NCI-H460 (cell line): ENCODE measurements at regions not wholly inside any gene's neighbourhood (a gene's known extent, or its start where the extent isn't known, plus 50 kb on each side); places are given as distances from the start of the nearest gene placed in this dataset.

Experiments
- DNase-seq: peaks from one replicate; pipeline ENCODE4 v3.0.0-alpha.2; 2016; ENCODE audit warnings: low read depth; ENCODE audit errors: extremely low read depth

DNA sequence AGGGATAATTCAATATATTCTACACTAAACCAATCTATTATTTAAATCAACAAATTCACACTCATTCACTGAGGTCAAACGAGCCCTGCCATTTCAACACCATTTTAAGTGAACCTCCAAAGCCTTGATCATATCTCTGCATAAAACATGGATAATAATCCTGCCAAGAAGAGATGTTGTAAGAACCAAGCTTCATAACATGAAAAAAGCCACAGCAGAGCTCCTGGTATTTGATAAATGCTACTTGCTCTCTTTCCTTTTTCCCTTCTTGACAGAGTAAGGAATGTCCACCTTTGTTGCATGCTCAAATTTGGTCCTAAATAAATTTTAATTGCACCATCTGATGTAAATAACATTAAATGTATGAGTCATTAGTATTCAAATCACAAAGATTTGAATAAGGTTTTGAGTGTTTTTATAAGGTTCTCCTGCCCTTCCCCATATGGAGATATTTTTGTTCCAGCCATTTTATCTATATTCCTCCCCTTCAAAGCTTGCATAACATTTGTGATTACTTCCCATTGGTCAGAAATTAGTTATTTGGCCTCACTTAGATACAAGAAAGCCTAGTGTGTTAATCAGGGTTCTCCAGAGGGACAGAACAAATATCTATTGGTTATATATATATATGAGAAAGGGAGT is 318.8 kb downstream of the RND3 start:
- DNase-seq, result no peak

DNA sequence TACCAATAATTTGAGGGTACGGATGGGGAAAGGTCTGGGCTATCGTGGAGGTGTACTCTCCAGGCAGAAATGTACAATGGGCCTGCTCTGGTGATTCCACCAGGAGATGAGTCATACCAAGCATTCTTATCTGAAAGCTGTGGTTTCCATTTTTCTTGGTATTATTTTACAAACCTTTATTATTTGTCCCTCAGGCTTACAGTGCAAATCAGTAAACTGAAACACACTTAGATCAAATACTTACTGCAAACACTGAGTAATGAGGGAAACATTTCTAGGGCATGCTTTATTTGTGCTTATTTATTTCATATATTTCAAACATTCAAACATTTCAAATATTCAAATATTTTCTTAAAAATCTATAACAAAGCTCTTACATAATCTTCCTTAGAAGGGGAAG is 319.8 kb downstream of the RND3 start:
- no peak for DNase-seq

DNA sequence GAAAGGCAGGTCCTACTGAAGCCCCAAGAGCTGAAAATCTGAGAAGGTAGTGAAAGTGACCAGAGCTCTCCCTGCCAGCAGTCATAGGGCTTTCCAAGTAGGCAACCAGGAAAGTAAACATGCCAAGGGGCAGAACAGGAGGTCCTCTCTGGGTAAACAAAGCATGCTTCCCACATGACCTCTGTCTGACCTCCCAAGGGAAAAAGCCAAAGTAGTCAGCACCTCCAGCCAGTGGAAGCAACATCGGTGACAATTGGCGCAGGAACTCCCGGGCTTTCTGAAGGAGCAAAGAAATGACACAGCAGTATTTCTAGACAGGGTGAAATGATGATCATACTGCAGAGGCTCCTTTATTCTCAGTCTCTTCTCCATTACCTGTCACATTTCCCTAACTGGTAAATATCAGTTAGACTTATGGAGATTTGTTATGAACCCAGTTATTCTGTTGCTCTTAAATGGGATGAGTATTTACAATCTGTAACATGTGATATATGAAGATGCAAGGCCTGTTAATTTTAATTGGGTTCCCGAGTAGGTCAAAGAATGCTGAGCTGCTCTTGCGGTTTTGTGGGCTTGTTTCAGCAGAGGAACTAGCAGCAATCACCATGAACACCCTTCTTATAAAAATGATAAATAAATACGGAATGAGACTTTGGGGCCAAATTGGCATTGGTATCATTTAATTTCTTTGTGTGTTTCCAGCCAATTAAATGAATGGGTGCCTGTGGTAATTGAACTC is 321.0 kb downstream of the RND3 start:
- DNase-seq, result peak; percentile 88

DNA sequence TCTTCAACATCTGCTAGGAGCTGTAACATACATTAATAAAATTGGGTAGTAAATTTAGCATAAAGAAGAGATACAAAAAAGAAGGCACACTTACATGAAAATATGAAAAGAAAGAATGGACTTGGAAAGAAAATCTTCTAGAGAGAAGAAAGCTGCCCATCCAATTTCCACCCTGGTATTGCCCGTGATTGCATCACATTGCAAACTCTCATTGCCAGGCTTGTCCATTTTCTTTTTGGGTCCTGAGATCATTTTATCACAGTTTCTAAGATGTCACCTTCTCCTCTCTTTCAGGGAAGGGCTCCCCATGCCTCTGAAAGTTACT is 321.5 kb downstream of the RND3 start:
- DNase-seq, result peak; percentile 84

DNA sequence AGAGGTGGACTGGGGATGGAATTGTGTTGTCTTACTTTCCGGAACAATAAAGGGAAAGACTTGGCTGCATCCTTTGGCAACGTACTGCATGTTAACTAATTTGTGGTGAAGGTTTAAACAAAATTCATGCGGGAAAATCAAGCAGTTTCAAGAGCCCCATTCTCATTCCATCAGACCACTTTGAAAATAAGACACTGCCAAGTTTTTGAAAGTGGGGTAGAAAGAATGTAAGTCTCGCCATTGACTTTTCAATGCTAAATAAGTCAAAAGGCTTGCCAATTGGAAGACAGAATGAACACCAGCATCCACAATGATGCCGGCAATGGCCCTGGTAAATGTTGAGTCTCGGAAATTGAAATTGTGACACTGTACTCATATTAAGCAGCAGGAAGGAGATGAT is 322.0 kb downstream of the RND3 start:
- no peak for DNase-seq

DNA sequence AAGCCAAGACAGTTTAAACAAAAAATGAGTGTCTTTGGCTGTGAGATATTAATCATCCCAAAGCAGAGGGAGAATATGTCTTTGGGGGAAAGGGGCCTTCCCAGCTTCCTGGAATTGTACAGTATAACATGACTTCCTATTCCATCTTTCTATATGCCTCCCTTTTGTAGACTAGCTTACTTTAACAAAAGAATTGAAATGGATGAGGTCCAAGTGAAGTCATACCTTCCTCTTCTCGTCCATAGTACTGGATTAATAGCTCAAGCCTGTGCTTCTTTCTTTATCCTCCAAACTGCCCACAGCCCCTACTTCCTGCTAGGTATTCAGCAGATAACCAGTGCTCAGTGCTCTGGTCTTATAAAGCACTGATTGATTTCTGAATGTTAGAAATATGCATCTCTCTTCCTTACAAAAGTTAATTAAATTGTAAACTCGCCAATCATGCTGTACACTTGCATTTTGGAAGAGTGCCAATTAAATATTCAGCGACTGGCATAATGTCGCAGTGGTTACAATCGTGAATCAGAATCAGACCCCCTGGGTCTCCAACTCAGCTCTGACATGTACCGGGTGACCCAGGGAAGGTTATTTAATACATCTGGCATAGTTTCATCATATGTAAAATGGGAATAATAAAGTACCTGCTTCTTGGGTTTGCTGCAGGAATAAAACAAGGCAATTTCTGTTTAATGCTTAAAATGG is 325.1 kb downstream of the RND3 start:
- no peak for DNase-seq

DNA sequence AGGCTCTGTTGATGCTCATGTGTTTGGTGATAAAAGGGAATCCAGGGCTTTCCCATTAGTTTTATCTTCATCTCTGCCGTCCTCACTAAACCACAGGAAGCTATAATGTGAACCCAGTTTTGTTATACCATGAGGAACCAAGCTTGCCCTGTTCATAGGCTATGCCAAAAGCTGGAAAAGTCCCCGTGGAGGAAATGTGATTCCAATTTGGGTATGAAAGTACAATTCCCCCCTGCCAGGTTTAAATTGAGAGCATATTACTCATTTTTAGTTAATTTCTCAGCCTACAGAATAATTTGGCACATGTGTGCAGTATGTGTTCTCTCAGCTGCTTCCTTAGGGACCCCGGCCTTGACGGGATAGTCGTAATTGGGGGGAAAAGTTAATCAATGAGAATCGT is 327.4 kb downstream of the RND3 start:
- DNase-seq, result no peak

DNA sequence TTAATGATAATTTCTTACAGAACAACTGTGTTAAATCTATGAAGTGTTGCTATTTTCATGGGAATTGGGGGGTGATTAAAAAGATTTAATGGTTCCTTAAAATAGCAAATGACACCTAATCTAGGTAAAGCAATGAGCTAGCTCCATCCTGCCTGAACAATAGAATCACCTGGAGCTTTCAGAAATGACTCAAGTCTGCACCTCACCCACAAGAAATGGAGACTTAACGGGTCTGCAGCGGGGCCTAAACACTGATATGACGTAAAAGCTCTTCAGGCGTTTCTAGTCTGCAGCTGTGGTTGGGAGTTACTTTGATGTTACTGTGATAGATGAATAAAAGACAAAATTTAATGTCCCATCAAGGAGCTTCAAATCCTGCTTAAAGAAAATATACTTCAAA is 328.2 kb downstream of the RND3 start:
- DNase-seq, result no peak

DNA sequence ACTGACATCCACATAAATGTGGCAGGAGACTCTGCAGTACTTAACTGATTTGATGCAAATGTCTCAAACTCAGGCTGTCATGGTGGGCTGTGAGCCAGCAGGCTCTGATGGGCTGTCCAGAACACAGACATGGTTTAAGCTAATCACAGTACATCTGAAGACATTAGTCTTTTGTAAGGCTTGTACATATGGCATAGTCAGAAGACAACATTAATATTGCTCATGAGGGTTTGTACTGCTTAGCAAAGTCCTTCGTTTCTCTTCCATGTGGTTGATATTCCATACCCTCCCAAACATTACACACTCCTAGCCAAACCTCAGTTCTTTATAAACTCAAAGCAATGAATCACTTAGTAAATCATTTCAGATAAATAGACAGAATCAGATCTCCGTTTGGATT is 330.6 kb downstream of the RND3 start:
- no peak for DNase-seq

DNA sequence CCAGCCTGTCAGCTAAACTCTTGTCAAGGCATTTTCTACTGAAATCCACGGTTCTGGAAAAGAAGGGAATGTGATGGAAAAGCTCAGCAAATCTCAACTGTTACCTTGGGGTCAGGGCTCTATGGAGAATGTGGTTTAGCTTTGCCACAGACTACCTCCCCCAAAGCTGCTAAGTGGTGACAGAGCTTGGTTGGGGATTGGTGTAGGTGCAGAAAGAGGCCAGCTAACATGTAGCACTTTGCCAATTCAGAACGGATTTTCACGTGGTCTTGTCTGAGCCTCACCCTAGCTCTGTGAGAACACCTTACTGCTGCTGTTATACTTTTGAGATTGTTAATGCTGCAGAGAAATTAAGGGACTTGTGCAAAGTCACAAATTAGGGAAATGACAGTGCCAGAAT is 331.1 kb downstream of the RND3 start:
- no peak for DNase-seq

DNA sequence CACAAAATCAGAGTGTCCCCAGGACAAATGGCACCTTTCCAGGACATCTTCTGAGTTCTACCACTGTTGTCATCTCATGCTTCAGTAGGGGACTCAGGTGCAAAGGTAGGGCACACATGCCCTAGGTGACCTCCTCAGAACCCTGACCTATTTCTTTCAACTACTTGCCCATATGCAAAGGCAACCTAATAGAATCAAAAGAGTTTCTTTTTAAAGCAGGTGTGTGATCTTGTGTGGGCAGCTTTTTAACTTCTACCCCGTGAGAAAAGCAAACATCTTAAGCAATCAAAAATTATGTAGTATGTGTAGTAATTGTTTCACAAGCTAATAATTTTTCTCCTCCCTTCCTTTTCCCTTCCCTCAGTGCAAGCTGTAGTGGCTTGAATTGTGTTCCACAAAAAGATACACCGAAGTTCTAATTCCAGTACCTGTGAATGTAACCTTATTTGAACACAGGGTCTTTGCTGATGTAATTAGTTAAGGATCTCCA is 333.1 kb downstream of the RND3 start:
- no peak for DNase-seq

DNA sequence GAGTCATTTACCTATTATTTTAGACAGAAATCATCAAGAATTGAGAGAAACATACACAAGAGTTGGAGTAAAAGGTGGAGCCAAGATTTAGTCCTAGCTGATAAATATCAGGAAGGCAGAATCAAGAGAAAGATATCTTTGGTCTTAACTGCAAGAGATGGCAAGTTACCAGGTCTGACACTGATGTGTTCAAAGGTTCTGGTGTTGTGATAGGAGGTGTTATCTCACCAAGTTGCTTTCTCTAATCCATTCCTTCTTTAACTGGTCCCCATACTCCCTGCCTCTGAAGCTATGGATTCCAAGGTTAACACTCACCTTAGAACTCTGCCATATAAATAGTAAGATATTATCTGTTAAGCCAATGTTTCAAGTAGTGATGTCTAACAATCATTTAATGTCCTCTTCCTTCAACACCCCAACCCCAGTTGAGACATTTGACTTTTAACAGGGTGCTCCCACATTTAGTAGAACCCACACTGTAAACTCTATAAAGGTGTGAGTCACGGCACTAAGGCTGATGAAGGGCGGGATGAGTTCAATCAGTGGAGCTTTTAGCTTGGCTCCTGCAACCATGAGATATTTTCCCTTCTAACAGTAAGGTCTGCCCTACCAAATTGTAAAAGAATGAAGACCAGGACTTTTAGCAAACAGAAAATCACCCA is 333.7 kb downstream of the RND3 start:
- no peak for DNase-seq

DNA sequence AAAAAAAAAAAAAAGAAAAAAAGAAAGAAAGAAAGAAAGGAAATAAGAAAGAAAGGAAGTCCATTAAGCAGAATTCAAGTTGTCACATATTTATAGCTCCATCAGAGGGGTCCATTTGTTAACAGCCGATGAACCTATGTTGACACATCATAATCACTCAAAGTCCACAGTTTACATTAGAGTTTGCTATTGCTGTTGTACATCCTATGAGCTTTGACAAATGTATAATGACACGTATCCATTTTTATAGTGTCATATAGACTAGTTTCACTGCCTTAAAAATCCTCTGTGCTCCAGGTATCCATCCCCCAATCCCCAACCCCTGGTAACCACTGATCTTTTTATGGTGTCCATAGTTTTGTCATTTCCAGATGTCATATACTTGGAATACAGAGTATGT is 335.2 kb downstream of the RND3 start:
- DNase-seq, result no peak

DNA sequence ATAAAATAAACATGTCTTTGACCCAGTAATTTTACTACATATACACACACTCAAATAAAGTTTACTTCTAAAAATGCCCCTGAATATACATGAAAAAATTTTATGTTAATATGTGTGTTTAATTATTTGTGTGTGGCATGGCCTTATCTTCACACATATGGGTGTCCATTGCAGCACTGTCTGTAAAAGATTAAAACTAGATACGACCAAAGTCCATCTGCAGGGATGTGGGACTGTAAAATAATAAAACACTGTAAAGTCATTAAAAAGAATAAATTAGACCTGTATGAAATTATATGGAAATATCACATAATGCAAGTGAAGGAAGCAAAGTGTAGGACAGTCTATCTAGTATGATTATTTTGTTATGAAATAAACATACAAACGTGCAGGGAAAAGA is 337.3 kb downstream of the RND3 start:
- DNase-seq, result no peak

DNA sequence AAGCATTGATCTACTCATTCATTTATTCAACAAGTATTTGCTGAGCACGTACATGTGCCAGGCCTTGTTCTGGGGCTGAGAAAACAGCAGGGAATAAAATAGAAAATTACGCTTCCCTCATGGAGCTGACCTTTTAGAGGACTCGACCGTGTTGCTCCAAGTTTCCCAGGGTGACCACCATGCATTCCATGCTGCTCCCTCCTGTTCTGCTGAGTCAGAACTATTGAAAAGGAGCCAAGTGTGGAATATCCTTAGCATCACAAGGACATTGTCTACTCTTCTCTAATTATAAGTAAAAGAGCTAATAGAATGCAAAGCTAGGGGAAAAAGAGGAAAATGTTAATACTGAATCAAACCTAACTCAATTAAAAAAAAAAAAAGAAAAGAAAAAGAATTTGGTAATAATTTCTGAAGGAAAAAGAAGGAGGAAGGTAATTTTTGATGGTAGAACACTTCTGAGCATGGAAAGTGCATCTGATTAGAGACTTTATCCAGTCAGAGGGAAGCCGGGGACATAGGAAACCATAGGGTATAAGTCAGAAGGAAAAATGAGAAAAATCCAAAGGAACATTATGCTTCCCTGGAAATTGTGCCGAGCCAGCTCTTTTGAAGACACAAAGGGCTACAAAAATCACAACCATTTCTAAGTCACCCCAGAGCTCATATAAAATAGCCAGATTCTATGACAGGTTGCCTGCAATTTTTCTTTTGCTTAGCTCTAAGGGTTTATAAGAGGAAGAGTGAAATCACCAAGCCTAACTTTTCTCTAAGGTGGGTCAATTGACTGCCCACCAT is 339.4 kb downstream of the RND3 start:
- no peak for DNase-seq

DNA sequence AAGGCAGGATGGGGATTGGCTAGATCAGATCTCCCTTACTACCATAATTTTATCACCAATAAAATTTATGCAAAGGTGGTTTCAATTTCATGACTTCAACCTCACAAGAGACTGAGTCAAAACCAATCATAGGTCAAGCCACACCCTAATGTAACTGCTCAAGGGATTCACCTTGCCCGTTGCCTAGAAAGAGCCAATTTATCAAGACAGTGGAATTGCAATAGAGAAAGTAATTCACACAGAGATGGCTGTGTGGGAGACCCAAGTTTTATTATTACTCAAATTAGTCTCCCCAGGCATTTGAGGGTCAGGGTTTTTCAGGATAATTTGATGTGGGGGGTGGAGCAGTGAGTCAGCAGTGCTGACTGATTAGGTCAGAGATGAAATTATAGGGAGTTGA is 340.6 kb downstream of the RND3 start:
- no peak for DNase-seq

DNA sequence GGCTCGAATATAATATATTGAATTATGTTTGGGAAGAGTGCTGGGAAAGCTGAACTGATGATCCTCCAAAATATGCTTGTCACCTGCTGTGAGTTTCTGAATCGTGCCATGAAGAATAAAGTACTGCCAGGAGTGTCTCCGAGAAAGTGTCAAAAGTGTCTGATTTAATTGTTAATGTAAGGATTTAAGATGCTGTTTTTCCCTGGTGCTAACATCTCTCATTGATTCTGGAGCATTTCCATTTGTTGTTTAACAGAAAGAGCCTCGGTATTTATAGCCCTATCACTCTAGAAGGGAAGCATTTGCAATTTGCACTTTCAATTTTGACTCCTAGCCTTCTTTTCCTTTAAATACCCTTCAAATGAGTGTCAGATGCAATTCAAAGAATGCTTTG is 342.2 kb downstream of the RND3 start:
- no peak for DNase-seq

DNA sequence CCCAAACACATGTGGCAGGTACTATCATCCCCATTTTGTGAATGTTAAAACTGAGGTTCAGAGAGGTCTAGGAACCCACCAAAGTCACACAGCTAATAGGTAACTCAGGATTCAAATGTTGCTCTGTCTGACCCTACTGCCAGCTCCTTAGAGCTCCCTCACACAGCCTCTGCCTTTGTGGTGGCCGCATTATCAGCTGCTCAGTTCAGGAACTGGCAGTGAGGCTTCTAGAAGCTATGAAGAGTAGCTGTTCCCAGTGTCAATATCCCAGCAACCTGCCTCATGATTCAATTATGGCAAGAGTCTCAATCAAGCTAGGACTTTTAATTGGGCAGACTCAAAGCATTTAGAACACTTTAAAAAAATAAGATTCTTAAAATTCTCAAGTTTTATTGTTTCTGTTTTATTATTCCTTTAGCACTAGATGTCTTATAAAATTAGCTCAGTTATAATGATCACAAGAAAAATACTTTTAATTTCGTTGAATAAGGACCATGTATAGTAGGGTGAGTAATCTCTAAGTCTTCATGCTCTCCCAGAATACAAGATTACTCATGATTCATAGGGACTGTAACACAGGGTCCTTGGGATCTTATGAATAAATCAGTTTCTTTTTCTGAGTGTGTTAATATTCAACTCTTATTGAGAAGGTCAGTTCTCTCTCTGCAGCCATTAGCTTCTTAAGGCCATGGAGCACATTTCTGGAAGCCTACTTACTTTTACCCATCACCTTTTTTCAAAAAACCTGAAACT is 342.7 kb downstream of the RND3 start:
- DNase-seq, result no peak

DNA sequence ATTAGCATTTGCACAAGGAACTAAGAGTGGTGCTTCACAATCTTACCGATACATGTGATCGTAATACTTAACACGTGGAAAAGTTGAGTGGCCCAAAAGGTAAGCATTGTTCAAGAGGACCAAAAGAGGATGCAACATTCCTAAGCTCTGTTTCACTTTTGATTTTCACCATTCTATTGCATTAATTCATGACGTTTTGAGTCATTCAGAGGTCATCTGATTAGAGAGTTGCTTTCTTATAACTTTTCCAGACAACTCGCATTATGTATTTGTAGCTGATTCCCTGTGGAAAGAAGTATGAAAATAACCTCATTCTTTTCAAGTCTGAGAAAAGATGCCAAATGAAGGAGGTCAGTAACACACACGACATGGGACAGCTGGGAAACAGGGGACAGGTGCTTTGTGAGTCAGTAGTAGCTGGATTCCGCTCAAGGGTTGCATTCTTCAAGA is 344.4 kb downstream of the RND3 start:
- no peak for DNase-seq

DNA sequence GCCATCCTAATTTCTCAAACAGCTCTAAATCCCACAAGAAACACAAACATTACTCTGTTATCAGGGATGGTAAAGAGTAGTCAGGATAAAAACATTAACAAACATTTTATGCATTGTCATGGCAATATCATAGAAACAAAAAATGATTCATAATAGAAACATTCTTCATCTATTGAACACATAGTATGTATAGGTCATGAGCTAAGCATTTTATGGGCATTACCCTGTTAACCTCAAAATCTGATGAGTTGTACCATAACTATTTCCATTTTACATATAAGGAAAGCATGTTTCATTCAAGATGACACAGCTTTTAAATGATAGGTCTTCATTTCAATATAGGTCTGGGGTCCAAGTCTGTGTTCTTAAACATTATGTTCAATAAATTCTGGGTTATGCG is 344.9 kb downstream of the RND3 start:
- no peak for DNase-seq
